NCI-H2171 treated with DMSO at 0.1 percent for 48 hours (cell line): ENCODE measurements at regions not wholly inside any gene's neighbourhood (a gene's known extent, or its start where the extent isn't known, plus 50 kb on each side); places are given as distances from the start of the nearest gene placed in this dataset.

ENCODE experiments used
- DNase-seq: peaks from one replicate; lab custom pipeline; 2025; lab: John Stamatoyannopoulos, UW

DNA sequence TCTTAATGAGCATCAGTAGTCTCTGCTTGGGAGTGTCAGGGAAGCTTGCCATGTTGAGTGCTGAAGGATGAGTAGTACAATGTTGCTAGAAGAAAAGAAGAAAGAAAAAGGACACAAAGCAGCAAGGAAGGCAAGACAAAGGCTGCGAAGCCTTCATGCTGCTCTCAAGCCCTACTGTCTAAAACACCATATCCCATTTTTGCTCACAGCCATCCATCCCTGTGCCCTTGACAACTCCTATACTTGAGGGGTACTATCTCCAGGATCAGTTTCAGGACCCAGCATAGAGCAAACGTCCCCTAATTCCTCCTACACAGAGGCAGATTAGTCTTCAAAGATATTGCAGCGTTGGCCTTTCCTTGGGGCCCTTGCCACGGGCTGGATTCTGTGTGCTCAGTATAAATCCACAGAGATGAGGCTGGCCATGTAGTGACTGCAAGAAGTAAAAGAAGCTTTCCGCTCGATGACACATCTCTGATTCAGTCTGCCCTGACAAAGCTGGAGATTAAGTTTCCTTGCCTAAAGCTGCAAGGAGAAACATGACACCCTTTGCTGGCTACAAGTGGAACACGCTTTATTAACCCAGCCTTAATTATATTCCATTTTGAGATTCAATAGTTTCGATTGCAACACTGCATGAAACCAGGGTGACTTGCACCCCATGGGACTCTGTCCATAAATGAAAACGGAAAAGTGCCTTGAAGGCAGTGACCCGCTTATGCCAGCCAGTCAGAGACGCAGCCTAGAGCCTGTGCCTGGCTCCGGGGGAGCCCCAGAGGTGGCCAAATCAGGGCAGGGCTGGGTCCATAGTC lies 304.6 kb downstream of the ACTL7B start:
- DNase-seq = peak; percentile 93

DNA sequence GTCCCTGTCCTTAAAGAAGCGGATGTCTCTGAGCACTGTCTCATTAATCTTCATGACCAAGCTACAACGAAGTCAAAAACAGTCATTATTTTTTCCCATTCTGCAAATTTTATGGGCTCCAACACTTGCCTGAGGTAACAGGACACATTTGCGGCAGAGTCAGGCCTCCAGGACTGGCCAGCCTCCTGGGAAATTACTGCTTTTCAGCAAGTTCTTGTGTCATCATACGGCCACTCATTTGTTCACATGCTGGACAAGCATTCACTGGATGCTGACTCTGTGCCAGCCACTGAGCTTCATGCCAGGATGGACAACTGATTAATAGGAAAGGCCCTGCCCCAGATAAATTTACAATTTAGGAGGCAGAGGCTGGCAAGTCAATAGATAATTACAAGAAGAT lies 305.7 kb downstream of the ACTL7B start:
- no peak for DNase-seq

DNA sequence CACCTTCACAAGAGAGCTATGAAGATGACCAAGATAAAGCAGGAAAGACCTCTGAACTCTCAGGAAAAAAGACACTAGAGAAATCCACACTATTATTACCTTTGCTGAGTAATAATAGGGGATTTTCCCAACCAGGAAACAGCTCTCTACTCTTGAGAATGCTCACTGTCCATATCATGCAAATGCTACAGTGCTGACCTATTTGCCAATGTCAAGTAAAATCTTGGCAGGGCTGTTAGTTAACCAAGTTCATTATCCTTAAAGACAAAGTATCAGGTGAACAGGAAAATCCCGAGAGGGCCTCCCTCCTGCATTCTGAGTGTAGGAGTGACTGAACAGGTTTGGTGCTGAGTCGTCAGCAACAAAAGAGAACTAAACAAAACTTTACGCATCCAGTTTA lies 306.6 kb downstream of the ACTL7B start:
- peak; percentile 39 for DNase-seq

GRCh38 chr9:108547411-108548135 lies 308.2 kb downstream of the ACTL7B start:
- DNase-seq = no peak

GRCh38 chr9:108546215-108546614 lies 309.6 kb downstream of the ACTL7B start:
- DNase-seq = no peak

GRCh38 chr9:108545436-108545835 lies 310.4 kb downstream of the ACTL7B start:
- no peak for DNase-seq

GRCh38 chr9:108544866-108545265 lies 310.9 kb downstream of the ACTL7B start:
- DNase-seq = no peak

- DNase-seq = no peak
Measured at GRCh38 chr9:108543251-108543778, 312.5 kb downstream of the ACTL7B start.

- DNase-seq = no peak
Measured at GRCh38 chr9:108537756-108538155, 318.0 kb downstream of the ACTL7B start.

- no peak for DNase-seq
Measured at GRCh38 chr9:108536836-108537601, 318.8 kb downstream of the ACTL7B start.

- DNase-seq = peak; percentile 13
Measured at GRCh38 chr9:108535526-108535925, 320.3 kb downstream of the ACTL7B start.

DNA sequence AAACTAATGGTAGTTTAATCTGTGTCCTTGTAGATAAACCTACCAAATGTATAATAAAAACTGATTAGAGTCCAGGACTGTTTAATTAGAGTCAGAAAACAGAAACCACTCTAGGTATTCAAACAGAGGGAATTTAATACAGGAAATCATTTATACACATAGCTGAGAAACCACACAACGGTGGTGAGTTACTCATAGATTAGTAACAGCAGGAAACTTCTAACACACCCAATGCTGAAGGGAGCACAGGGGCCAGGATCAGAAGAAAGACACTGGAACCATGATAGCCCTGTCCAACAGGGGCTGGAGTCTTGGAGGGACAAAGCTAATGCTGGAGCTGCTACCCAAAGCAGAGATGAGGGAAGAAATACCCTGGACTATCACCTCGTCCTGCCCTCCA lies 321.0 kb downstream of the ACTL7B start:
- DNase-seq = no peak

DNA sequence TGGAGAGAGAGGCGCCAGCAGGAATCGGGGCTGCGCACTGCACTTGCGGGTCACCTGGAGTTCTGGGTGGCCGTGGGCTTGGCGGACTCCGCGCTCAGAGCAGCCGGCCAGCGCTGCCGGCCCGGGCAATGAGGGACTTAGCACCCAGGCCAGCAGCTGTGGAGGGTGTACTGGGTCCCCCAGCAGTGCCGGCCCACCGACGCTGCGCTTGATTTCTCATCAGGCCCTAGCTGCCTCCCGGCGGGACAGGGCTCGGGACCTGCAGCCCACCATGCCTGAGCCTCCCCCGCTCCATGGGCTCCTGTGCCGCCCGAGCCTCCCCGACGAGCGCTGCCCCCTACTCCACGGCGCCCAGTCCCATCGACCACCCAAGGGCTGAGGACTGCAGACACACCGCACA lies 325.6 kb downstream of the ACTL7B start:
- DNase-seq = no peak

DNA sequence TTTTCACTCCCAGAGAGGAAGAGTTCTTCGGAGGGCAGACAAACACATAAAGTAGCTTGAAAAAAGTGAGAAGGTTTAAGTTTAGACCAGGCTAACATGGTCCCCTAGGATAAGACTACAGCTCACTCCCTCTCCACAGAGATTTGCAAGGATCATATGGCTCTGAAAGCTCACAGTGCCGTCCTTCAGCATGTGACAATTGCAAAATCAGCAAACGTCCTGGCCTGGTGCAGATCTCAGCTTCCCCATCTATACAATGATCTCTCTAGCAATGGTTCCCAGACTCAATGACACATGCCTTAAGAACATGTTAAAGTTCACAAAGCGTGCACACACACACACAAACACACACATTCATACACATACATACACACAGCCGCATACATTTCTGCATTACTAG lies 327.6 kb downstream of the ACTL7B start:
- DNase-seq = no peak

DNA sequence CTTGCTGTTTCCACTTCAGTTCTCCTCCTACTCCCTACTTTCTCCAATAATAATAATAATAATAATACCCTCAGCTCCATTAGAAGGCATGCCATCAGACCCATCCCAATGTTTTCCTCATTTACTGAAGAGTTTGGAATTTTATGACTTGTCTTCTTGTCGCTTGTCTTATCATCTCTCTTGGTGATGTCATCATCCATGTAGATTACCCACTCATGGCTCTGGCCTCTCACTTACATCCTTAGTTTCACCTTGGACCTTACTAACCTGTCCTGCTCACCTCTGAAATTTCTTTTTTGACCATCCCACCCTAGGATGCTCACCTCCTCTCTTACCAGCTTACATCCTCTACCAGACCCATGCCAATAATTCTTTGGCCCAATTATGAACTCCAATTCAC lies 329.3 kb downstream of the ACTL7B start:
- DNase-seq = no peak

GRCh38 chr9:108525186-108525585 lies 330.6 kb downstream of the ACTL7B start:
- DNase-seq = no peak

DNA sequence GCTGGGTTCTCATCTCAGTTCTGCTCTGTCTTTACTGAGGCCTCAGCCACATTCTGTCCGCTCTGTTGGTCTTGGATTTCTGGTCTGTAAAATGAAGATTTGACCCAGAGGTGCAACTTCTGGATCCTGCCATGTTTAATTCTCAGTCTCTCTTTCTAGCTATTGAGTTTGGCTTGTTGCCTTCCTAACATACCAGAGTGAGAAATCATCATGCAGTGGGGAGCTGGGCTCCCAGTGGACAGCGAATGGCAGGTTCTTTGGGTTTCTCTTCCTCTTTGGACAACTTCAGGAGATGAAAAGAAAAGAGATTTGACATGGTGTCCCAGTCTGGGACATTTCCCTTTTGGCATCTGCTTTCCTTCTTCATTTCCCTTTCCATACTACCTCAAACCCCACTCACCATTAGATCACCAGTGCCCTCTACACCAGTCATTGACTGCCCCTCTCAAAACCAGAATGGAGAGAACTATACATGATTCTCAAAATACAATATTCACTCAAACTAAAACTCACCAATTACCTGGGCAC lies 334.7 kb downstream of the ACTL7B start:
- no peak for DNase-seq

DNA sequence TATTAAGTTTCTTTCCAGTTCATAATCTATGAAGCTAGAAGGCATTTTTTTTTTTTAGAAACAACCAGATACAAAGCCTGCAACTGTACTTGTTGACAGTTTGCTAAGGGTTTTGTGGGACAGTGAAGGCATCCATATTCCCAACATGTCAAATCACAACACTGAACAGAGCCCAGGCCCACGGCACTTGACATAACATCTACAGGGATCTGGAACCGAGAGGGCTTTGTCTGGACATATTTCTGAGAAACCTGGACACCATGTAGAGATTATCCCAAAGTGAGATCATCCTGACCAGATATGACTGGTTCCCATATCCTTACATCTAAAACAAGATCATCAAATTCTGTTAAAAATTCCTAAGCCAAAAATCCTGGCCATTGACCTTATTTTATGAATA lies 336.3 kb downstream of the ACTL7B start:
- no peak for DNase-seq

GRCh38 chr9:108517651-108518365 lies 338.0 kb downstream of the ACTL7B start:
- DNase-seq = no peak

GRCh38 chr9:108516391-108516790 lies 339.4 kb downstream of the ACTL7B start:
- DNase-seq = no peak

GRCh38 chr9:108515856-108516255 lies 339.9 kb downstream of the ACTL7B start:
- DNase-seq = no peak
